GM12874 (cell line): ENCODE measurements at regions not wholly inside any gene's neighbourhood (a gene's known extent, or its start where the extent isn't known, plus 50 kb on each side); places are given as distances from the start of the nearest gene placed in this dataset.

ENCODE experiments used
- CTCF ChIP-seq: IDR thresholded peaks from 2 replicates; pipeline ENCODE4 v1.5.1; 2011; ENCODE audit warnings: low read depth, mild to moderate bottlenecking, control low read depth, low read length, moderate library complexity; ENCODE audit not compliant: insufficient read depth

GRCh38 chr12:42932936-42933335 lies 343.4 kb upstream of the PRICKLE1 start:
- TF ChIP-seq CTCF: no peak

- no peak for TF ChIP-seq CTCF
Observed at GRCh38 chr12:42926232-42926631, 336.7 kb upstream of the PRICKLE1 start.

- TF ChIP-seq CTCF: no peak
Observed at GRCh38 chr12:42924482-42924881, 334.9 kb upstream of the PRICKLE1 start.

GRCh38 chr12:42923583-42923982 lies 334.0 kb upstream of the PRICKLE1 start:
- no peak for TF ChIP-seq CTCF

GRCh38 chr12:42923156-42923555 lies 333.6 kb upstream of the PRICKLE1 start:
- no peak for TF ChIP-seq CTCF

GRCh38 chr12:42922505-42922850 lies 332.9 kb upstream of the PRICKLE1 start:
- no peak for TF ChIP-seq CTCF

GRCh38 chr12:42921741-42922504 lies 332.4 kb upstream of the PRICKLE1 start:
- TF ChIP-seq CTCF: no peak

- no peak for TF ChIP-seq CTCF
Observed at GRCh38 chr12:42919691-42920090, 330.1 kb upstream of the PRICKLE1 start.
